Colonic mucosa (tissue), 4 donors: ENCODE measurements at regions not wholly inside any gene's neighbourhood (a gene's known extent, or its start where the extent isn't known, plus 50 kb on each side); places are given as distances from the start of the nearest gene placed in this dataset.

Experiments
- DNase-seq: peaks from one replicate; pipeline ENCODE4 v3.0.0-alpha.2; 2020
- H3K27ac ChIP-seq: fragments of 200-600 bp; one replicate; pipeline ENCODE4 v1.8.0; 2021
- H3K27me3 ChIP-seq: fragments of 200-600 bp; one replicate; pipeline ENCODE4 v1.8.0; 2021
- H3K36me3 ChIP-seq: fragments of 200-600 bp; one replicate; pipeline ENCODE4 v1.8.0; 2021
- H3K4me1 ChIP-seq: fragments of 200-600 bp; one replicate; pipeline ENCODE4 v1.8.0; 2021; ENCODE audit warnings: mild to moderate bottlenecking
- H3K4me3 ChIP-seq: fragments of 200-600 bp; one replicate; pipeline ENCODE4 v1.8.0; 2021
- H3K9ac ChIP-seq, 2 donors: one replicate each; pipeline ENCODE4 v1.7.0; 2013; ENCODE audit warnings: control low read depth in 2 of 2, low read depth in 2 of 2, low read length in 2 of 2
- H3K9me3 ChIP-seq: fragments of 200-600 bp; one replicate; pipeline ENCODE4 v1.8.0; 2021
- CTCF ChIP-seq: fragments of 200-600 bp; IDR thresholded peaks from one replicate; pipeline ENCODE4 v1.8.0; 2022; ENCODE audit warnings: antibody characterized with exemption, mild to moderate bottlenecking
- intact Hi-C: fragments of 100-400 bp; cut with DNase I; formaldehyde crosslinking; loops from one replicate; pipeline ENCODE4 v1.14.1; 2022
- donor health status: healthy.
- donor health status: DM: no; HTN: no; CAD: no.
- donor health status: DM: no; HTN: no; CAD: no.

- Histone ChIP-seq H3K4me1 (no peaks in the 10 kb centered on the region), H3K9ac (no peak overlapping the region), H3K27me3 (no peaks in the 10 kb centered on the region), H3K4me3 (no peak overlapping the region), H3K27ac (no peak overlapping the region), H3K9me3 (no peaks in the 10 kb centered on the region), H3K36me3 (no peaks in the 10 kb centered on the region)
- DNase-seq = no peak
- no peak for TF ChIP-seq CTCF
- intact Hi-C loops = no loop called here
These were observed 290.1 kb upstream of the ZMIZ1 start for GRCh38 chr10:78778444-78779338.

GRCh38 chr10:78779339-78779955 lies 289.3 kb upstream of the ZMIZ1 start:
- TF ChIP-seq CTCF = no peak
- Histone ChIP-seq H3K4me1 (no peaks in the 10 kb centered on the region), H3K27ac (no peak overlapping the region), H3K9me3 (no peaks in the 10 kb centered on the region), H3K4me3 (no peak overlapping the region), H3K36me3 (no peaks in the 10 kb centered on the region), H3K9ac (no peak overlapping the region), H3K27me3 (no peaks in the 10 kb centered on the region)
- intact Hi-C loops = no loop called here
- DNase-seq = no peak

GRCh38 chr10:78780551-78780961 lies 288.2 kb upstream of the ZMIZ1 start:
- Histone ChIP-seq H3K27me3 (no peaks in the 10 kb centered on the region), H3K36me3 (no peaks in the 10 kb centered on the region), H3K9me3 (no peaks in the 10 kb centered on the region), H3K4me1 (no peaks in the 10 kb centered on the region), H3K9ac (no peak overlapping the region), H3K27ac (no peak overlapping the region), H3K4me3 (no peak overlapping the region)
- DNase-seq = no peak
- TF ChIP-seq CTCF = no peak
- intact Hi-C loops = no loop called here

- no peaks in the 10 kb centered on the region for H3K9me3 ChIP-seq
- intact Hi-C loops = no loop called here
- DNase-seq = no peak
- no peaks in the 10 kb centered on the region for H3K36me3 ChIP-seq
- no peak overlapping the region for H3K27ac ChIP-seq
- H3K9ac ChIP-seq = no peak overlapping the region
- no peaks in the 10 kb centered on the region for H3K4me1 ChIP-seq
- no peak overlapping the region for H3K4me3 ChIP-seq
- no peaks in the 10 kb centered on the region for H3K27me3 ChIP-seq
- TF ChIP-seq CTCF = no peak
These were observed 287.4 kb upstream of the ZMIZ1 start for GRCh38 chr10:78781251-78781913.

GRCh38 chr10:78781991-78782390 lies 286.8 kb upstream of the ZMIZ1 start:
- no peak for DNase-seq
- no peak for TF ChIP-seq CTCF
- intact Hi-C loops = no loop called here

More at GRCh38 chr10:78781991-78782390, 286.8 kb upstream of the ZMIZ1 start:
- no peak overlapping the region for H3K4me3 ChIP-seq
- H3K27me3 ChIP-seq = no peaks in the 10 kb centered on the region
- H3K36me3 ChIP-seq = no peaks in the 10 kb centered on the region
- no peaks in the 10 kb centered on the region for H3K4me1 ChIP-seq
- H3K9me3 ChIP-seq = no peaks in the 10 kb centered on the region
- no peak overlapping the region for H3K9ac ChIP-seq
- H3K27ac ChIP-seq = no peak overlapping the region
